Esophagus mucosa (tissue), 1 donor: ENCODE measurements at regions not wholly inside any gene's neighbourhood (a gene's known extent, or its start where the extent isn't known, plus 50 kb on each side); places are given as distances from the start of the nearest gene placed in this dataset.
A peak's percentile ranks its signal among the peaks of the same experiment; 100 is the strongest.

Source experiments
- ATAC-seq: fragments of 200-7000 bp; cut with Tn5 transposase; one replicate; pipeline ENCODE4 v1.9.1; 2020
- donor health status: DM: yes; HTN: yes; CAD: no.

DNA sequence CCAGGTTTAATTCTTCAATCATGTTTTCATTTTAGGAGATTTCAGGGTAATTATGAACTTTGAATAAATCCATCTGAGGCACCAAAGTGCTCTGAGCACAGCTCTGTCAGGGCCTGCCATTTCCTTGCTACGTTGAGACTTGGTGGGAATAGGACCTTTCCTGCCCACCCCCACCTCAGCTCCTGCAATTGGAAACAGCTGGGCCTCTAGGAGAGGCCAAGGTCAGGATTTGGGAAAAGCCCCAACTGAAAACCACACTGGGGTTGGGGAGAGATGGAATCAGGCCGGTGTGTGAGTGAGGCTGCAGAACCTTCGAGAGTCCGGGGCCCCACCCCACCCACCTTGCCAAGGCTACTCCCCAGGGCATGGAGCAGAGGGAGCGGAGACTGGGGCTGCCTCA lies 212.7 kb upstream of the BCOR start:
- ATAC-seq, result no peak

GRCh38 chrX:40310016-40310415 lies 212.3 kb upstream of the BCOR start:
- ATAC-seq, result no peak

DNA sequence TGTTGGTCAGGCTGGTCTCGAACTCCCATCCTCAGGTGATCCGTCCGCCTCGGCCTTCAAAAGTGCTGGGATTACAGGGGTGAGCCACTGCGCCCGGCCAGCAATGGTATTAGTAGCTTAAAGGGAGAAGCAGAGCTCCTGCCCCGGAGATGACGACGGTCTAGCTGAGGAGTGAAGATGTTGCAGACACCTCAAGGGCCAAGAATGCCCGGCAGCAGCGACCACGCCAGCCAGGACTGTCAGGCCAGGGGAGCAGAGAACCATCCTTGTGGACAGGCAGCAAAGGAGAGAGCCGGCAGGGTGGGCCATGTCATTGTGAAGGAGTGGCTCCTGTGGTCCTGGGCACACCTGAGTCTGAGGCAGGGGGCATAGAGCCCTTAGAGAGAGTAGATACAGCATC lies 210.1 kb upstream of the BCOR start:
- ATAC-seq, result no peak

DNA sequence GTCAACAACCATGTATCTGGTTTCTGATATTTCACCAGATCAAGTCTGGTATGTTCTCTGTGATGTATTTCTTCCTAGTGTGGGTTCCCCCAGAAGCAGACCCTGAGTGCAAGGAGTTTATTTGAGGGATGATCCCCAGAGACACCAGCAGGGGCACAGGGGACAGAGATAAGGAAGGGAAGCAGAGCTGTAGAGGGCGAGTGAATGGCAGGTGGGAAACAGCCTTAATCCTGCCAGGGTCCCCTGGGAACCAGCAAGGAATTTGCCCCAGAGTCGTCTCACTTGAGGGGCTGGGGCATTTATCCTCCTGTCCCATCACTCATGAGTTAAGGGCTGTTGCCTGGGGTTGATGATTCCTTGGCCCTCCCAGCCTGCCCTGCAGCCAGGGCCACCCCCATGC lies 206.4 kb upstream of the BCOR start:
- ATAC-seq, result no peak

DNA sequence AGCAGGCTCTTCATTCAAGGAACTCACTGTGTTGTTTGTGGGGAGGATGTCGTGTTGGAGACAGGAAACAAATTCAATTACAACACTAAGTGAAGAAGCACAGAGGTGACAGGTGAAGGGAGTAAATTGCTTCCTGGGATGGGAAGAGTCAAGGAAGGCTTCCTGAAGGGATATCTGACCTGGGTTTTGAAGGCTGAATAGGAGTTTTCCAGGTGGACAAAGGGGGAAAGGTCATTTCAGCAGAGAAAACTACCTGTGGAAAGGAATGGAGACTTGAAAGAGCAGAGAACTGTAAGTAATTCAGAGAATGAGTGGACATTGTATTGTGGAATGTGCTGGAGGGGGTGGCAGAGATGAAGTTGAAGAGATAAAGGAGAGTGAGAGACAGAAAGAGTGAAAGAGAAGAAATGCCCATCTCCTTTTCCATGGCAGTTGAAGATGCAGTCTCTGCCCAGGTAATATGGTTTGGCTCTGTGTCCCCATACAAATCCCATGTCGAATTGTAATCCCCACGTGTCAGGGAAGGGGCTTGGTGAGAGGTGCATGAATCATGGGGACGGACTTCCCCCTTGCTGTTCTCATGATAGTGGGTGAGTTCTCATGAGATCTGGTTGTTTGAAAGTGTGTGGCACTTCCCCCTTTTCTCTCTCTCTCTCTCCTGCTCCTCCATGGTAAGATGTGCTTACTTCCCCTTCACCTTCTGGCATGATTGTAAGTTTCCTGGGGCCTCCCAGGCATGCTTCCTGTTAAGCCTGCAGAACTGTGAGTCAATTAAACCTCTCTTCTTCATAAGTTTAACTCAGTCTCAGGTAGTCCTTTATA lies 205.7 kb upstream of the BCOR start:
- no peak for ATAC-seq

- no peak for ATAC-seq
Observed at GRCh38 chrX:40300286-40300890, 202.6 kb upstream of the BCOR start.

DNA sequence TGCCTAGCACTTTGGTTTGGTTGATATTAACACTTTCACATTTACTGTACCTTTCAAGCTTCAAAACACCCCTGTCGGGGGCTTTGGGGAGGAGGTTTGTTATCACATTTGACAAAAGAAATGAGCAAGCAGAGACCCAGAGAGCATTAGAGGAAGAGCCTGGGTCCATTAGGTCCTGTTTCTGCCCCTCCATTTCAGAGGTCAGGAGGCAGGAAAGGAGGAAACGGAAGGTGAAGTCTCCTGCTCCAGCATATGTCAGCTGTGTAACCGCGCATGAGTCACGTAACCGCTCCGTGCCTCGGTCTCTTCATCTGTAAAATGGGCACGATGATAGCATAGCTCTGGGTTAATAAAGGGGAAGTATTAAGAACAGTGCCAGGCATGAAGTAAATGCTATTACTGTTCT lies 201.9 kb upstream of the BCOR start:
- ATAC-seq, result no peak

DNA sequence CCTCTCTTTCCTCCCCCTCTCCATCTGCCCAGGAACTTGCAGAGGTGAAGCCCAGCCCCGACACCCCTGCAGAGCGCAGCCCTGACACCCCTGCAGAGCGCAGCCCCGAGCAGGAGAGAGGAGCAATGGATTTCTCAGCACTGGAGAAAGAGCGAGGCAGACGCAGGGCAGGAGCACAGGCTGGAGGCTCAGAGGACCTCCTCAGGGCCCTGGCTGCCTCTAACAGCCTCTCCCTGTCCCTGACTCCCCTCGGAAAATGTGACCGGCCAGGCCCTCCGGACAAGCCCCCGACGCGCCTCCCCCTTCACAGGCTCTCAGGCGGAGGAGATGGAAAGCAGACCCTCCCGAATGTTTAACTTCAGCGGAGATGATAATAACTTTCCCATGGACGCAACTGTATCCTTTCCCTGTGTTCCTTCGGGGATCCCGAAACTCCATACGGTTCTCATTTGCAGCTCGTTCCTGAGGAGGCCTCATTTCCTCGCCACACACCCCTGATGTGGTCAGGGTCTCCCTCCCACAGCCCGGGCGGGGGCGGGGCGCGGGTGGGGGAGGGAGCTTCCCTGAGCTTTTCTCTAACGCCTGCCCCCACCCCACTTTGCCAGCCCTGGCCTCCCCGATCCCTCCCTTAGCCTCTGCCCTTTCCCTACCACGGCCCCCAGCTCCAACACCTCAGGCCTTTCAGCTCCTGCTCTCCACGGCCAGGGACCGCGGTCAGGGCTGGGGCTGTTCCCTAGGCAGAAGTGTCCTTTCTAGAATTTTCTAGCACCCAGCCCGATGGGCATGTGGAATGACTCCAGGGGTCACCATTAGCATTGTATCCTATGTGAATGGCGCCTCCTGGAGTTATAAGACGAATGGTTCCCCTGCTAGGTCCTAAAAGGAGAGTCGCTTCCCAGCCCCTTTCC lies 201.1 kb upstream of the BCOR start:
- ATAC-seq, result no peak

DNA sequence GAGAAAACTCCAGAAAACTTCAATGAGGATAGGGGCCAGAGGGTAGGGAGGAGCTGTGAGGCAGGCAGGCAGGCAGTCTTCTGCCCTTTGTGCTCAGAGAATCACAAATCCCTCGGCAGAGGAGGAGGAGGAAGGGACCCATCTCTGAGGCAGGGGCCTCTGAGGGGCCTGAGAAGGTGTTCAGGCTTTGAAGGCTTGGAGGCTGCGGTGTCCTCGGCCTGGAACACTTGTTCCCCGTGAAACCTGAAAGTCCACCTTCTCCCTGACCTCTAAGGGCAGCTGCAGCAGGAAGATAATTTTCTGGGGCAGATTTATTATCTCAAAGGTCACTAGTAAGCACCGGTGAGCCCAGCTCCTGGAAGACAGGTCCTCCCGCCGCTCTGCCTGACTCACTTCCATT lies 200.3 kb upstream of the BCOR start:
- ATAC-seq, result no peak

DNA sequence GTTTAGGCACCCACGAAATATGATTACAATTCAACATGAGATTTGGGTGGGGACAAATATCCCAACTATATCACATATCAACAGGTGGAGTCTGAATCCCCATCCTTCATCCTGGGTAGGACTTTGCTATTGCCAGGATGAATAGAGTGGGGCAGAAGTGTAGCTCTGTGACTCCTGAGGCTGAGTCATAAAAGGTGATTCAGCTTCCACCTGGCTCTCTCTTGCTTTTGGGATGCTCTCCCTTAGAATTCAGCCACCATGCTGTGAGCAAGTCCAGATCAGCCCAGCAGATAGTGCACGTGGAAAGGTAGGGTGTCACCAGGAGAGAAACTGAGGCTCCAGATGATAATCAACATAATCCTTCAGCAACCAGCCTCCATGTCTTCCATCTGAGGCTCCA lies 193.8 kb upstream of the BCOR start:
- peak; percentile 35 for ATAC-seq

DNA sequence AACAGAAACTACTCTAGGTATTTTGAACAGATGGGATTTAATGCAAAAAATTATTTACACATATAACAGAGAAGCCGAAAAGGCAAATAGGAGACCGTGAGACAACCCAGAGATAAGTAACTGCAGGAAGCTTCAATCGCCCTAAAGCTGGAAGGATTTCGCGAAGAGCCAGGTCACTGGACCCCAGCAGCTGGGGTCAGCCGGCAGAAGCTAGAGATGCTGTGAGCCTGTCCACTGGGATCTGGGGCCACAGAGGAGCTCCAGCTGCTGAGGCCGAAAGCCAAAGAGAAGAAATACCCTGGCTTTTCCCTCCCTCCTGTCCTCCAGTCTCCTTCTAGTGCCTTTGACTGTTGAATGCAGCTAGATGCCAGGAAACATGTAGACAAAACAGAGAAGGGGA lies 192.8 kb upstream of the BCOR start:
- ATAC-seq, result no peak

DNA sequence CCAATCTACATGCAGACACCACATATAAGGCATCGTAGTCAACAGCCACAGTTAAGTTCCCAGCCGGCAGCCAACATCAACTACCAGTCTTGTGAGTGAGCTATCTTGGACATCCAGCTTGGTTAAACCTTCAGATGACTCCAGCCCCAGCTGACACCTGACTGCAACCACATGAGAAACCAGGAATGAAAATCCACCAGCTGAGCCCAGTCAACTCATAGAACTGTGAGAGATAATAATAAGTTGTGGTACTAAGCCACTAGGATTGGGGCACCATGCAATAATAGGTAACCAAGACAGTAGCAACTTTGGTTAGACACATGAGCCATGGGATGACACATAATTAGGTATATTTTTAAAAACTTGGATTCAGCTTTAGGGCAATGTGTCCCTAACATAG lies 188.1 kb upstream of the BCOR start:
- ATAC-seq, result no peak

DNA sequence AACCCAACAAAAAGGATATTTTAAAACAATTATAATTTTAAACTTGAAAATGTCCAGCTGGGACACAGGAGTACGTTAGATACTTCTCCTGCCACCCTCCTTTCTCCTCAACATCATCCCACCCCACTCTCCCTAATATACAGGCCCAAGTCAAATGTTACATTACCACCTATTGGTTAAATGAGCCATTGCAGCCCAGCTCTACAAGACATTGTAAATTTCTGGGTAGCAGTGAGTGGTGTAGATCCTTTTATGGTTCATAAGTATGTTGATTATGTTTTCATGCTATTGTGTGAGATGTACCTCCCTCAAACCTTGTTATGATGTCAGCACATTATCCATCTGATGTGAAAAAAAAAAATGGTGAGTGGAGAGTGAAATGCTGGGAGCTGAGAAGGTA lies 187.1 kb upstream of the BCOR start:
- ATAC-seq, result no peak

GRCh38 chrX:40283981-40284380 lies 186.2 kb upstream of the BCOR start:
- ATAC-seq, result no peak

GRCh38 chrX:40282946-40283660 lies 185.3 kb upstream of the BCOR start:
- ATAC-seq, result no peak

GRCh38 chrX:40282348-40282747 lies 184.6 kb upstream of the BCOR start:
- no peak for ATAC-seq

DNA sequence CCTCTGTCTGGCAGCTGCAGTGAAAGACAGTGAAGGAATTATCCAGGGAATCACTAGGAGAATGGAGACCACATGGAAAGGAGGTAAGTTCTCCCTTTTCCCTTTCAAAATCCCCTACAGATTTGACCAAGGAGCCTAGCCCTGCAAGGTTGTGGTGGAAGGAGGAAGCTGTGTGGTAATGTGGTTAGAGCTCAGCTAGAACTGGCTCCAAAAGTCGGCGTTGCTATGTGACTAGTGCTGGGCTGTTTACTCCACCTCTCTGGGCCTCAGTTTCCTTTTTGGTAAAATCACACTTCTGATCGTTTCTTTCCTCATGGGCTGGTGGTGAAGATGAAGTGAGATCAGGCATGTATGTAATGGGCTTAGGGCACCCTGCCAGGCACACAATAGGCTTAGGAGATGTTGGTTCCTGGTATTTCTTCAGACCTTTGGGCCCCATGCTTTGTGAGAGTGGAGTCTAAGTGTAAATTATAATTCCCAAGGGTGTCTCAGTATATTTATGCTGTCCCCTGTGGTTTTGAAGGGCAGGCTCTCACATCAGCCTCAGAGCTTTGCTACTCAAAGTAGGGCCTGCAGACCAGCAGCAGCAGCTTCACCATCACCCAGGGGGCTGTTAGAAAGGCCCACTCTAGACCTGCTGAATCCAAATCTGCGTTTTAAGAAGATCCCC lies 183.7 kb upstream of the BCOR start:
- ATAC-seq, result no peak

DNA sequence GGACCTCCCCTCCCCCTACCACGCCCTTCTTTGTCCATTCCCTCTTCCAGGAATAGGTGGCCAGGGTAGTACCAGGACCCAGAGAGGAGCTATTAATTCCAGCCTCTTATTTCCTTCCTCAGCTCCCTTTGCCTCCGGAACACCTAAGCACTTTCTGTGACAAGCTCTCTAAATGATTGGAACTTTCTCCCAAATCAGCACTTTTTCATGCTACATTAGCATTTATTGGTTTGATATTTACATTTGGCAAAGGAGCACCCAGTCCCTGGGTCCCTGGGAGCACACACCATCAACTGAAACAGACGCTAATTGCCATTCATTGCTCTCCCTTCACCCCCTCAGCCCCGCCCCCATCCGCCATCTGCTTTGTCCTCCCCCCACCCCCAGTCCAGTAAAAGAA lies 182.0 kb upstream of the BCOR start:
- ATAC-seq, result no peak

- ATAC-seq, result no peak
Observed at GRCh38 chrX:40279091-40279430, 181.3 kb upstream of the BCOR start.

DNA sequence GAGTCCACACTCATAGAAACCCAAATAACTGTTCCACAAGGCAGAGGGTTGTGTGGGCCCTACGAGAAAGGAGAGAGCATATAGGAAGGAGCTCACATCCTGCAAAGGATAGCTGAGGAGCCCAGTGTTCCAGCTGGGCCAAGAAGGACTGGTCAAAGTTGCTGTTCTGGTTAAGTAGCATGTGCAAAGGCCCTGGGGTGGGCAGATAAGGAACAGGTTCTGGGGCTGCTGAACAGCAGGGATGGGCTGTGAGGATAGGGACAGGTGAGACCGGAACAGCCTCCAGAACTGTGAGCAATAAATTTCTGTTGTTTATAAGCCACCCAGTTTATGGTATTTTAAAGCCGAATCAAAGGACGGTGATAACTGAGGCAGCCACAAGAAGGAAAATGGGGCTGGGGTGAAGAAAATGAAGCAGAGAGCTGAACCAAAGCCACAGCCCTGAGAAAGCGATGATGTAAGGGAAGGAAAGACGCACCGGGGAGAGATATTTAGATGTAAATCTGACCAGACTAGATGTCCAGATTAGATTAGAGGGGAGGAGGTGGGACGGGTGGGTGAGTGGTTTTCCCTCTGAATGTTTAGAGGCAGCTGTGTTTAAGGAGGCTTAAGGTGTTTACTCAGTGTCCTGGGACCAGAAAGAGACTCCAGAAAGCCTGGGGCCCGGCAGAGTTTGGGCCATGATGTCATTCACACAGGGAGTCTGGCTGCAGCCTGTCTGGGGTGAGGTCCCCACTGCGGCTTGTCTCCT lies 180.8 kb upstream of the BCOR start:
- ATAC-seq, result no peak

DNA sequence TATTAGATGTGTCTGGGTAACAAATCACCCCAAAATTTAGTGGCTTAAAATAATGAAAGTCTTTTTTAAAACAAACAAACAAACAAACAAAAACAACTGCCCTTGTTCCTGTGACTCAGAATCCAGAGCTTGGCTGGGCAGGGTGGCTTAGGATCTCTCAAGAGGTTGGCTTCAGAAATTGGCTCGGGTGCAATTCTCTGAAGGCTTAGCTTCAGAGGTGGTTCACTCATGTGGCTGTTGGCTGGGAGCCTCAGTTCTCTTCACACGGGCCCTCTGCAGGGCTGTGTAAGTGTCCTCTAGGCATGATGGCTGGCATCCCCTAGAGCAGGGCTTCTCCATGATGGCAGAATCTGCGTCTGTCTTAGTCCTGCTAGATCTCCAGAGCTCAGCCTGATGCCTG lies 179.9 kb upstream of the BCOR start:
- no peak for ATAC-seq
